WTC11 (cell line): ENCODE measurements at regions not wholly inside any gene's neighbourhood (a gene's known extent, or its start where the extent isn't known, plus 50 kb on each side); places are given as distances from the start of the nearest gene placed in this dataset.

ENCODE experiments used
- ATAC-seq: fragments of 200-7000 bp; cut with Tn5 transposase; 2 replicates; pipeline ENCODE4 v1.10.0; 2021; ENCODE audit warnings: mild to moderate bottlenecking, moderate library complexity
- CTCF ChIA-PET: fragments of 300-600 bp; sonication (Branson Sonifier 250); formaldehyde crosslinking; loops from one replicate; lab custom pipeline; 2021; ENCODE audit warnings: antibody characterized with exemption; lab: Charles Lee
- POLR2A ChIA-PET: fragments of 350-600 bp; sonication (Branson Sonifier 250); formaldehyde crosslinking; loops from one replicate; lab custom pipeline; 2021; ENCODE audit warnings: antibody characterized with exemption; lab: Charles Lee
- DNase-seq: peaks from one replicate; pipeline ENCODE4 v3.0.0; 2021; ENCODE audit warnings: low spot score
- H3K27ac Mint-ChIP-seq: 2 replicates; pipeline ENCODE4 v1.8.0; 2021; ENCODE audit warnings: mixed read lengths
- H3K27me3 Mint-ChIP-seq: 2 replicates; pipeline ENCODE4 v1.8.0; 2021; ENCODE audit warnings: low read depth, mild to moderate bottlenecking, moderate library complexity, mixed read lengths
- H3K36me3 Mint-ChIP-seq: 2 replicates; pipeline ENCODE4 v1.8.0; 2021; ENCODE audit warnings: mixed read lengths
- H3K4me1 Mint-ChIP-seq: 2 replicates; pipeline ENCODE4 v1.8.0; 2022; ENCODE audit warnings: mixed read lengths
- H3K4me3 Mint-ChIP-seq: 2 replicates; pipeline ENCODE4 v1.8.0; 2021; ENCODE audit warnings: mild to moderate bottlenecking, moderate library complexity, mixed read lengths
- H3K9me3 Mint-ChIP-seq: 2 replicates; pipeline ENCODE4 v1.8.0; 2021; ENCODE audit warnings: mixed read lengths
- AFF4 ChIP-seq: sonication (generic); formaldehyde crosslinking; IDR thresholded peaks from 2 replicates; pipeline ENCODE4 v1.8.1; 2023; ENCODE audit warnings: mild to moderate bottlenecking, missing genetic modification reagents, borderline replicate concordance
- ATF2 ChIP-seq: sonication (generic); formaldehyde crosslinking; IDR thresholded peaks from 2 replicates; pipeline ENCODE4 v1.8.1; 2022; ENCODE audit warnings: low read depth, missing genetic modification reagents, borderline replicate concordance
- ATF6 ChIP-seq: sonication (generic); formaldehyde crosslinking; IDR thresholded peaks from 2 replicates; pipeline ENCODE4 v1.8.1; 2023; ENCODE audit warnings: mild to moderate bottlenecking, missing genetic modification reagents
- CREB1 ChIP-seq: sonication (generic); formaldehyde crosslinking; IDR thresholded peaks from 2 replicates; pipeline ENCODE4 v1.8.0; 2023; ENCODE audit warnings: mild to moderate bottlenecking, missing genetic modification reagents
- CTCF ChIP-seq: fragments of 200-600 bp; IDR thresholded peaks from 2 replicates; pipeline ENCODE4 v1.8.0; 2022; ENCODE audit warnings: antibody characterized with exemption
- EMX1 ChIP-seq: fragments of 250-450 bp; sonication (Bioruptor Pico); IDR thresholded peaks from 2 replicates; pipeline ENCODE4 v1.8.0; 2021; ENCODE audit warnings: mild to moderate bottlenecking
- GTF2I ChIP-seq: fragments of 250-450 bp; sonication (Bioruptor Pico); conservative IDR thresholded peaks from 2 replicates; pipeline ENCODE4 v1.4.0; 2021; ENCODE audit warnings: mild to moderate bottlenecking
- HMGA2 ChIP-seq: fragments of 250-450 bp; sonication (Bioruptor Pico); IDR thresholded peaks from 2 replicates; pipeline ENCODE4 v1.4.0; 2021; ENCODE audit warnings: mild to moderate bottlenecking, moderate library complexity
- JAZF1 ChIP-seq: fragments of 250-450 bp; sonication (Bioruptor Pico); IDR thresholded peaks from 2 replicates; pipeline ENCODE4 v1.9.0; 2021; ENCODE audit warnings: moderate library complexity, mild to moderate bottlenecking, inconsistent platforms
- MAX ChIP-seq: sonication (generic); formaldehyde crosslinking; IDR thresholded peaks from 2 replicates; pipeline ENCODE4 v1.8.0; 2022; ENCODE audit warnings: mild to moderate bottlenecking, missing genetic modification reagents
- MXD4 ChIP-seq: fragments of 250-450 bp; sonication (Bioruptor Pico); IDR thresholded peaks from 2 replicates; pipeline ENCODE4 v1.8.0; 2021; ENCODE audit warnings: mild to moderate bottlenecking, moderate library complexity, borderline replicate concordance
- NFYB ChIP-seq: sonication (generic); formaldehyde crosslinking; conservative IDR thresholded peaks from 2 replicates; pipeline ENCODE4 v1.8.0; 2022; ENCODE audit warnings: low read depth, missing genetic modification reagents
- NR1H2 ChIP-seq: sonication (generic); formaldehyde crosslinking; IDR thresholded peaks from 2 replicates; pipeline ENCODE4 v1.9.0; 2021; ENCODE audit warnings: mild to moderate bottlenecking, moderate library complexity, missing genetic modification reagents
- NR3C1 ChIP-seq: sonication (generic); formaldehyde crosslinking; conservative IDR thresholded peaks from 2 replicates; pipeline ENCODE4 v1.8.1; 2023; ENCODE audit warnings: low read depth, mild to moderate bottlenecking, missing genetic modification reagents
- RELA ChIP-seq: sonication (generic); formaldehyde crosslinking; IDR thresholded peaks from 2 replicates; pipeline ENCODE4 v1.8.1; 2022; ENCODE audit warnings: missing genetic modification reagents, mild to moderate bottlenecking, borderline replicate concordance
- SOX15 ChIP-seq: fragments of 250-450 bp; sonication (Bioruptor Pico); IDR thresholded peaks from 2 replicates; pipeline ENCODE4 v1.9.0; 2021; ENCODE audit warnings: mild to moderate bottlenecking
- TEAD4 ChIP-seq: sonication (generic); formaldehyde crosslinking; IDR thresholded peaks from 2 replicates; pipeline ENCODE4 v1.8.0; 2022; ENCODE audit warnings: mild to moderate bottlenecking, missing genetic modification reagents
- ZNF138 ChIP-seq: sonication (generic); formaldehyde crosslinking; conservative IDR thresholded peaks from 2 replicates; pipeline ENCODE4 v1.8.1; 2022; ENCODE audit warnings: mild to moderate bottlenecking, moderate library complexity, missing genetic modification reagents
- ZNF396 ChIP-seq: fragments of 250-450 bp; sonication (Bioruptor Pico); IDR thresholded peaks from 2 replicates; pipeline ENCODE4 v1.8.0; 2021; ENCODE audit warnings: mild to moderate bottlenecking, moderate library complexity, borderline replicate concordance
- ZNF416 ChIP-seq: fragments of 250-450 bp; sonication (Bioruptor Pico); IDR thresholded peaks from 2 replicates; pipeline ENCODE4 v1.9.0; 2021; ENCODE audit warnings: mild to moderate bottlenecking, inconsistent platforms
- ZNF425 ChIP-seq: fragments of 250-450 bp; sonication (Bioruptor Pico); conservative IDR thresholded peaks from 2 replicates; pipeline ENCODE4 v1.9.0; 2021; ENCODE audit warnings: mild to moderate bottlenecking

GRCh38 chr1:228868731-228869024, 133.4 kb downstream of the RHOU start:
- no peak for DNase-seq
- Mint-ChIP-seq H3K4me1 (peaks cover 49% of the 10 kb centered on the region), H3K4me3 (no peak overlapping the region), H3K27me3 (no peaks in the 10 kb centered on the region), H3K36me3 (no peaks in the 10 kb centered on the region; the same call in 1 of the 2 replicates), H3K9me3 (no peaks in the 10 kb centered on the region), H3K27ac (no peak overlapping the region)
- ATAC-seq: no peak
- ChIA-PET POLR2A (no interaction called here), CTCF (interaction anchor here (0.6 kb wide), 1 partner anchor 208 kb away, joined by 3 read pairs; no protein-coding TSS in a partner anchor)
- TF ChIP-seq ZNF425 (CRISPR knock-in tag) (no peak), ZNF138 (no peak), NR1H2 (CRISPR knock-in tag) (no peak), EMX1 (CRISPR knock-in tag) (no peak), CREB1 (no peak), NR3C1 (CRISPR knock-in tag) (no peak), ZNF416 (no peak), HMGA2 (CRISPR knock-in tag) (no peak), AFF4 (no peak), JAZF1 (CRISPR knock-in tag) (no peak), RELA (CRISPR knock-in tag) (no peak), ATF6 (CRISPR knock-in tag) (no peak), ZNF396 (CRISPR knock-in tag) (no peak), SOX15 (CRISPR knock-in tag) (no peak), MXD4 (CRISPR knock-in tag) (no peak), MAX (CRISPR knock-in tag) (no peak), ATF2 (no peak)
- TF ChIP-seq, all 79 proteins: peak for 0

GRCh38 chr1:228869312-228869824, 134.1 kb downstream of the RHOU start:
- TF ChIP-seq CTCF (no peak), EMX1 (CRISPR knock-in tag) (no peak), GTF2I (CRISPR knock-in tag) (no peak), TEAD4 (CRISPR knock-in tag) (no peak), NFYB (CRISPR knock-in tag) (no peak)
- Mint-ChIP-seq H3K4me3 (no peak overlapping the region), H3K27ac (no peak overlapping the region), H3K27me3 (no peaks in the 10 kb centered on the region), H3K36me3 (no peaks in the 10 kb centered on the region; the same call in 1 of the 2 replicates), H3K4me1 (peaks cover 42% of the 10 kb centered on the region), H3K9me3 (no peaks in the 10 kb centered on the region)
- POLR2A ChIA-PET: interaction anchor here (0.6 kb wide), 1 partner anchor 101 kb away, joined by 3 read pairs; no protein-coding TSS in a partner anchor
- no peak for DNase-seq
- CTCF ChIA-PET: interaction anchor here (0.5 to 0.6 kb wide), 2 partner anchors 206 to 209 kb away, joined by 3 read pairs; no protein-coding TSS in a partner anchor
- ATAC-seq: no peak
